Breast epithelium (tissue), 3 donors: ENCODE measurements at regions not wholly inside any gene's neighbourhood (a gene's known extent, or its start where the extent isn't known, plus 50 kb on each side); places are given as distances from the start of the nearest gene placed in this dataset.

Experiments used
- POLR2A ChIP-seq: fragments of 450-650 bp; IDR thresholded peaks from one replicate; pipeline ENCODE4 v1.6.1; 2016; ENCODE audit warnings: antibody characterized with exemption, mild to moderate bottlenecking, moderate library complexity
- TF ChIP-seq, protein P1 (sequence below), 3 donors: fragments of 450-650 bp; IDR thresholded peaks; one replicate each; pipeline ENCODE4 v1.5.1; 2016 to 2017; ENCODE audit warnings: antibody characterized with exemption in 3 of 3, mild to moderate bottlenecking in 3 of 3, moderate library complexity in 3 of 3

DNA sequence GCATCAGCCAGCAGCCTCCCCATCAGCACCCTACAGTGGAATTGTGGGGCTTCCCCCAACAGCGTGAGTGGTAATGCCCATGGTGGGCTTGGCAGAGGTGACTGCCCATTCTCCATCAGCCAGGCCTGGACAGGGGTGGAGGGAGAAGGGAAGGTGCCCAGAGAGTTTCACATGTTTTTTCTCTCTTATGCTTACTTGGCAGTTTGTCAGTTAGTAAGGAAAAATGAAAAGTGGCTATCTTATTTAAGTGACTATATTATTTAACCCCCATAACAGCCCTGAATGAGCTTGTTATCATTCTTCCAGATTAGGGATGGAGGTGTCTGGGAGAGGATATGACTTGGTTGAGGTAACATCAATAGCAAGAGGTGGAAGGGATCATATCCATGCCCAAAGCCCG, 921.7 kb downstream of the GRID1 start:
- TF ChIP-seq POLR2A = no peak
- TF ChIP-seq, protein P1, sequence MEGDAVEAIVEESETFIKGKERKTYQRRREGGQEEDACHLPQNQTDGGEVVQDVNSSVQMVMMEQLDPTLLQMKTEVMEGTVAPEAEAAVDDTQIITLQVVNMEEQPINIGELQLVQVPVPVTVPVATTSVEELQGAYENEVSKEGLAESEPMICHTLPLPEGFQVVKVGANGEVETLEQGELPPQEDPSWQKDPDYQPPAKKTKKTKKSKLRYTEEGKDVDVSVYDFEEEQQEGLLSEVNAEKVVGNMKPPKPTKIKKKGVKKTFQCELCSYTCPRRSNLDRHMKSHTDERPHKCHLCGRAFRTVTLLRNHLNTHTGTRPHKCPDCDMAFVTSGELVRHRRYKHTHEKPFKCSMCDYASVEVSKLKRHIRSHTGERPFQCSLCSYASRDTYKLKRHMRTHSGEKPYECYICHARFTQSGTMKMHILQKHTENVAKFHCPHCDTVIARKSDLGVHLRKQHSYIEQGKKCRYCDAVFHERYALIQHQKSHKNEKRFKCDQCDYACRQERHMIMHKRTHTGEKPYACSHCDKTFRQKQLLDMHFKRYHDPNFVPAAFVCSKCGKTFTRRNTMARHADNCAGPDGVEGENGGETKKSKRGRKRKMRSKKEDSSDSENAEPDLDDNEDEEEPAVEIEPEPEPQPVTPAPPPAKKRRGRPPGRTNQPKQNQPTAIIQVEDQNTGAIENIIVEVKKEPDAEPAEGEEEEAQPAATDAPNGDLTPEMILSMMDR (IDR thresholded peaks at IDR 0.05) = no peak
